GM12874 (cell line): ENCODE measurements at regions not wholly inside any gene's neighbourhood (a gene's known extent, or its start where the extent isn't known, plus 50 kb on each side); places are given as distances from the start of the nearest gene placed in this dataset.

ENCODE experiments used
- CTCF ChIP-seq: IDR thresholded peaks from 2 replicates; pipeline ENCODE4 v1.5.1; 2011; ENCODE audit warnings: low read depth, mild to moderate bottlenecking, control low read depth, low read length, moderate library complexity; ENCODE audit not compliant: insufficient read depth

- no peak for TF ChIP-seq CTCF
Observed at GRCh38 chr3:166123576-166123975, 286.4 kb upstream of the BCHE start.

DNA sequence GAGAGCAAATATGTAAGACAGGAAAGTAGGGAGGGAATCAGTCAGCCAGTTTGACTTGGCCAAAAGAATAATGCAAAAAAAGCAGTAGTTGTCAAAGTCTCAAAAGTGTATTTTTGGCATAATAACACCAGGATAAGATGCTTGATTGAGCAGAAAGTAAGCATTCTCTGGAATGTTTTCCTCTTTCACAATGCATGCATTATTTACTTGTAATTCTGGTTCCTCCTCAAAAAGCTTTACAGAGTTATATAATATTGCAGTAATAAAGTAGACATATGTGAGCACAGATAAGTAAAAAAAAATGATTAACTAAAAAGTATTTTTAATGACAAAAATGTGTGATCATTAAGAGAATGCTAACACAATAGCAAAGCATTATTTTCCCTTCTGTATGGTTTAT is 285.9 kb upstream of the BCHE start:
- no peak for TF ChIP-seq CTCF

DNA sequence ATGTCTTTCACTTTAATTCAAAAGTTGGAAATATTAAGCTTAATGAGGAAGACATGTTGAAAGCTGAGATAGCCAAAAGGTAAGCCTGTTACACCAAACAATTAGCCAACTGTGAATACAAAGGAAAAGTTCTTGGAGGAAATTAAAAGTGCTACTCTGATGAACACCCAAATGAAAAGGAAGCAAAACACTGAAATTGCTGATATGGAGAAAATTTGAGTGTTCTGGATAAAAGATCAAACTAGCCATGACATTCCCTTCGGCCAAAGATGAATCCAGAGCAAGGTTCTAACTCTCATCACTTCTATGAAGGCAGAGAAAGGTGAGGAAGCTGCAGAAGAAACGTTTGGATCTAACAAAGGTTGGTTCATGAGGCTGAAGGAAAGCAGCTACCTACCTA is 280.8 kb upstream of the BCHE start:
- TF ChIP-seq CTCF, result no peak

DNA sequence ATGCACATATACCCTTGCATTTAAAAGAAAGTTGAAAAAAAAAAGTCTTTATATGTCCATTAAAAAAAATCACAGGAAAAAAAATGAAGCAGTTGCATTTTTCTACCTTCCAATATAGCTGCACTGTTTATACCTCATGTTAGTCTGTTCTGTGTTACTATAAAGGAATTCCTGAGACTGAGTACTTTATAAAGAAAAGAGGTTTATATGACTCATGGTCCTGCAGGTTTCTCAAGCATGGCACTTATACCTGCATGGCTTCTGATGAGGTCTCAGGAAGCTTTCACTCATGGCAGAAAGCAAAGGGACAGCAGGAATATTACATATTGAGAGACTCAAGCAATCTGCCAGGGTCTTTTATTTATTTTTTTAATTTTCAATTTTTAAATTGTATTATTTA is 277.2 kb upstream of the BCHE start:
- no peak for TF ChIP-seq CTCF

DNA sequence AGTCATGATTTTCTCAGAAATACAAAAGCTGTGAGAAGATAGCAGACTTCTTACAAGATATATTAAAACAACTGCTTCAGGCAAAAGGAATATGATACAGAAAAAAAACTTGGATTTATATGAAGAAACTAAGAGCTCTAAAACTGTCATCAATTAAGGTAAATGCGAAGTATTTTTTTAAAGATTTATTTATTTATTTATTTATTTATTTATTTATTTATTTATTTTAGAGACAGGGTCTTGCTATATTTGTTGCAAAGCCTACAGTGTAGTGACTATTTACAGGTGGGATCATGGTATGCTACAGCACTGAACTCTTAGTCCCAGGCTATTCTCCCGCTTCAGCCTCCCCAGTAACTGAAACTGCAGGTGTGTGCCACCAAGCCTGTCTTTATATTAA is 274.3 kb upstream of the BCHE start:
- no peak for TF ChIP-seq CTCF

- no peak for TF ChIP-seq CTCF
Observed at GRCh38 chr3:166110102-166110501, 272.9 kb upstream of the BCHE start.

GRCh38 chr3:166104938-166105337 is 267.7 kb upstream of the BCHE start:
- no peak for TF ChIP-seq CTCF

DNA sequence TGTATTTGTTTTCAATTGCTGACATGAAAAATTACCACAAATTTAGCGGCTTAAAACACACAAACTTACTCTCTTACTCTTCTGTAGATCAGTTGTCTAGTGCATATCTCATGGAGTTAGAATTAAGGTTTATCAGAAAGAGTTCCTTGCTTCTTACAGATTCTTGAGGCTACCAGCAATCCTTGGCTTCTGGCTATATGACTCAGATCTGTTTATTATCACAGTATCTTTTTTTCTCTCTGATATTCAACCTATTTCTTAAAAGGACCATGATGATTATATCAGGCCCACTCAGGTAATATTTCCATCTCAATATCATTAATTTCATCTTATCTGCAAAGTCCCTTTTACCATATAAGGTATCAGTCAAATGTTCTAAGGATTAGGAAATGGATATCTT is 263.5 kb upstream of the BCHE start:
- TF ChIP-seq CTCF, result no peak
